GM21515 (cell line): ENCODE measurements at regions not wholly inside any gene's neighbourhood (a gene's known extent, or its start where the extent isn't known, plus 50 kb on each side); places are given as distances from the start of the nearest gene placed in this dataset.

ENCODE experiments used
- ATAC-seq: cut with Tn5 transposase; IDR thresholded peaks from one replicate; pipeline ENCODE4 v1.9.1; 2021; ENCODE audit not compliant: unreplicated experiment

GRCh38 chr11:25943777-25944661, 387.9 kb upstream of the ANO3 start:
- no peak for ATAC-seq

DNA sequence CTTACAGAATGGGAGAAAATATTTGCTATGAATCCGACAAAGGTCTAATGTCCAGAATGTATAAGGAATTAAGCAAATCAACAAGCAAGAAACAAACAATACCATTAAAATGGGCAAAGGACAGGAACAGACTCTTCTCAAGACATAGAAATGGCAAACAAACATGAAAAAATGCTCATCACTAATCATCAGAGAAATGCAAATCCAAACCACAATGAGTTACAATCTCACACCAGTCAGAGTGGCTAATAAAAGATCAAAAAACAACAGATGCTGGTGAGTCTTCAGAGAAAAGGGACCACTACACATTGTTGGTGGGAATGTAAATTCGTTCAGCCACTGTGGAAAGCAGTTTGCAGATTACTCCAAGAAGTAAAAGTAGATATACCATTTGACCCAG, 382.0 kb upstream of the ANO3 start:
- no peak for ATAC-seq

GRCh38 chr11:25953006-25953405, 378.9 kb upstream of the ANO3 start:
- no peak for ATAC-seq

DNA sequence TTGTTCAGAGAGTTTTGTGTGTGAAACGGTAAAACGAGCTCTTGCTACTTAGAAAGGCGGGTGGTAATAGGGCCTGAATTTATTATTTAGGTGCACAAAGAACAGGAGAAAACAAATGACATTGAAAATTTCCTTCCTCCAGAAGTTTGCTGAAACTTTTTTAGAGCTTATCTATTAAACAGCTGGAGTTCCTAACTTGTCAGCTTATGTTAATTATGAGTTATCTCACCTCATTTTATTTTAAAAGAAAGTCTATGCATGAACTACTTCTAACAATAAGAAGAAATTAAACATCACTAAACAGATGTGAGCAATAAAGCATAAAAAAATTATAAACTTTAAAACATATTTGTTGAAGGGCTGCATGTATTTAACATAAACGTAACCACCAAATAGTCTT, 373.9 kb upstream of the ANO3 start:
- no peak for ATAC-seq

- no peak for ATAC-seq
These were observed 370.4 kb upstream of the ANO3 start for GRCh38 chr11:25961539-25961938.

DNA sequence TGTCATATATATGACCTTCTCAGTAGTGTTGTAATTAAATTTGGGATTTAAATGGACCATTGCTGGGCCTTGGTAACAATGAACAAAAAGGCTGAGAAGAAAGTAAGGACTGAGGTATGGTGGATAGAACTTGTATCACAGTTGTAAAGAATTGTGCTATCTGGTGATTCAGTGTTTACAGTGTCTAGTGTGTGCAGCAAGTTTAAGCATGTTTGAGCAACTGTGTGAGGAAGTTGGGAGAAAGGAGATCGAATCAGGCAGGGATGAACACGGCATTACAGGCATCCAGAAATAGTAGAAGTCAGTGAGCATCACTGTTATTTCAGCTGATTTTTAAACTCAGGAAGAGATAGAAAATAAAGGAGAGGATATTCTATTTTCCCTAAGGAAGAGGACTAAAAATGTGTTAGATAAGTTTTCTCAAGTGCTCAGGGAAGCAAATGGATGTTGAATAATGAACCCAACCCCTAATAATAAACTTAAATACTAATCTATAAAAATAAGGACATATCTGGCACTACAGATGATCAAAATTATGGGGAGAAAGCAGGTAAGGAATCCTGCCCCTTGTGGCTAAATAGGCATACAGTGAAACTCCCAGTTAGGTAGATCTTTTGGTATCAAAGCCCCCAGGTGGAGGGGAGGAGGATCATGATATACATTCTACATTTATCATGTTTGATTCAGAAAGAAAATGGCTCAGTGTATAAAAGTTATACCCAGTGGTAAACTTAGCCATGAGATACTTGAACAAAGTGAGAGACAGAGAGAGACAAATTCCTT, 361.0 kb upstream of the ANO3 start:
- ATAC-seq, result no peak

GRCh38 chr11:25980091-25980490, 351.8 kb upstream of the ANO3 start:
- no peak for ATAC-seq

DNA sequence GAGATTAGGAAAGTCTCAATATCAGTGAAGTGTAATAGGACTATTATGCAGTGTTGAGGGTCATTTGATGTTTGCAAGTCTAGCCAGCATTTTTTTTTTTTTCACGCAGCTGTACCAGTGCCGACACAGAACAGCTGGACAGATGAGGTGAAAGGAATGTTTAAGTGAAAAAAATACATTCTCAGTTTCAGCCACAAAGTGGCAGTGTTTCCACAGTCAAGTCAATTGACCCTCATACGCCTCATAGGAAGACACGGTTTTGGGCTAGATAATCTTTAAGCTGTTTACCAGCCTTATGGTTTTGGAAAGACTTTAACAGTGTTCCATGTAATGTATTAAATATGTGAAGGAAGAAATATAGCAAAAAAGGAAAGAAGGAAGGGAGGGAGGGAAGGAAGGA, 349.9 kb upstream of the ANO3 start:
- ATAC-seq, result peak; percentile 92

DNA sequence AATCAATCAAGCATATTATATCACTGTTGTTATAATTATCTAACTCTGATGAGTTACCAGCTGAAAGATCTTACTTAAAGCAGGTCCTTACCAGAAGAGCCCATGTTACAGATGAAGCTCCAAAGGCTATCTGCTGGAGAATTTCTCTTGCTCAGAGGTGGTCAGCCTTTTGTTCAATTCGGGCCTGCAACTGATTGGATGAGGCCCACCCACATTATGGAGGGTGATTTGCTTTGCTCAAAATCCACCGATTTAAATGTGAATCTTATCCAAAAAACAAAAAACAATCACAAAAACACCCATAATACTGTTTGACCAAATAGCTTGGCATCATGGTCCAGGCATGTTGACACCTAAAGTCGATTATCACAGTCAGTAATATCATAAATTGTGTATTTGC, 348.6 kb upstream of the ANO3 start:
- no peak for ATAC-seq

DNA sequence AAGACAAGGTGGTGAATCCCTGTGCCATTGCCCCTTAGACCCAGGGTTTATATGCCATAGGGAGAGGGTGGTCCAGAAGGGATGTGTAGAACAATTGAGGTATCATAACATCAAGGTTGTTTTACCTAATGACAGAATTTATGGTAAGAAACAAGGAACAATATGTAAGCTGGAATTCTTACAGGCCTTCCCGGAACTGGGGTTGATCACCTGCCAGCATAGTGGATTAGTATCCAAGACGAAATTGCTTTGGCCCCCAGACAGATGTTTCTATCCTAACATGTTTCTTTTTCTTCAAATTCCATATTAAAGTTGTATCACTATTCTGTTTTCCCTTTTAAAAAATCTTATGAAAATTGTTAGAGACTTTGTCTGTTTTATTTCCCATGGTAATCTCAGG, 343.8 kb upstream of the ANO3 start:
- ATAC-seq, result no peak

GRCh38 chr11:25990406-25990805, 341.5 kb upstream of the ANO3 start:
- no peak for ATAC-seq

- no peak for ATAC-seq
These were observed 340.5 kb upstream of the ANO3 start for GRCh38 chr11:25991476-25991875.

DNA sequence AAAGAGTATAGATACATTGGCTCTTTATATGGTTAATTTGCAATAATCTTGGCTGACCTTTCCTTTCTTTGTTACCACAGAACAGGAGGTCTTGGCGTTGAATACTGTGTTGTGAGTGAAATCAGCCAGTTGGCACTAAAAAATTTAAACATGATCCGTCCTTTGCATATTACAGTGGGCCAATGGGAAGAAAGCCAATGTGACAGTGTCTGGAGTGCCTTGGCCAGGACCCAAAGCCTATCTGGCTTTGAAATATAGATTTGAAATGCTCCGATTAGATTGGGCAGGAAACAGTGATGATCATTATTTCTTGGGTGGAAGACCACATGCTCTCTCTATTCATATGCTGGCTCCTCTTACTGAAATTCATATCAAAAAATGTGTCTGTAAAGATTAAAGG, 339.6 kb upstream of the ANO3 start:
- no peak for ATAC-seq

GRCh38 chr11:25993016-25993415, 338.9 kb upstream of the ANO3 start:
- ATAC-seq, result no peak

DNA sequence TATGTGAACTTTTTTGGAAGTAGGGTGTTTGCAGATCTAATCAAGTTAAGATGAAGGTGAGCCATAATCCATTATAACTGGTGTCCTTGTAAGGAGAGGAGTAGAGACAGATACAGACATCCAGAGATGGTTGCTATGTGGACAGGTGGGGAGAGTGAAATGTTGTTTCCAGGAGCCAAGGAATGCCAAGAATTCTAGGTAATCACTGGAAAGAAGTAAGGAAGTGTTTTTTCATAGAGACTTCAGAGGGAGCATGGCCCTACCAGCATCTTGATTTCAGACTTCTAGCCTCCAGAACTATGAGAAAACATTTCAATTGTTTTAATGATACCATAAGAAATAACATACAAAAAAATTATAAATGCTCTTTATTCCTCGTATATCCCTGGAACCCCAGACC, 320.5 kb upstream of the ANO3 start:
- no peak for ATAC-seq

- no peak for ATAC-seq
These were observed 317.3 kb upstream of the ANO3 start for GRCh38 chr11:26014456-26015115.

DNA sequence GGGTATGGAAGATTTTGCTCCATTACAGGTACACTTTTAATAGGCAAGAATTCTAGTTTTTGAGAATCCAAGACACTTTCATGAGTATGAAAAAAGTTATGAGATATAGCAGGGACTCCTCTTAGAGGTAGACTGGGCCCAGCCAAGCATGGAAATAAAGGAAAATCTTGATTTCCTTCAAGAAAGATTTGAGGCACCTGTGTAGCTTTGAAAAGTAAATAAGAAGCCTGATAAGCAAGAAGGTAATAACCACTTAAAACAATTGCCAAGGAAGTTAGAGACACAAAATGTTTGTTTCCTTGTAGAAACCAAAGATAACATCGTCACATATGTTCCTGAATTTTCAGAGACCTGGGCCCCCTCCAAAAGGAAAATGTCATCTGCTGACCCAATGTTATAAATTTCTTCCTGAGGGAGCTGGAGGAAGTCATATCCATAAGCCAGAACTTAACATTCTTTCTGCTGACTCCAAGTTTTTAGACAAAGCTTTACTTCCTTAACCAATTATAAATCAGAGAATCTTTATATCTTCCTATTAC, 314.5 kb upstream of the ANO3 start:
- ATAC-seq, result no peak

- no peak for ATAC-seq
These were observed 314.0 kb upstream of the ANO3 start for GRCh38 chr11:26017903-26018302.

GRCh38 chr11:26018336-26018735, 313.6 kb upstream of the ANO3 start:
- ATAC-seq, result no peak

- no peak for ATAC-seq
These were observed 312.5 kb upstream of the ANO3 start for GRCh38 chr11:26019386-26019785.

DNA sequence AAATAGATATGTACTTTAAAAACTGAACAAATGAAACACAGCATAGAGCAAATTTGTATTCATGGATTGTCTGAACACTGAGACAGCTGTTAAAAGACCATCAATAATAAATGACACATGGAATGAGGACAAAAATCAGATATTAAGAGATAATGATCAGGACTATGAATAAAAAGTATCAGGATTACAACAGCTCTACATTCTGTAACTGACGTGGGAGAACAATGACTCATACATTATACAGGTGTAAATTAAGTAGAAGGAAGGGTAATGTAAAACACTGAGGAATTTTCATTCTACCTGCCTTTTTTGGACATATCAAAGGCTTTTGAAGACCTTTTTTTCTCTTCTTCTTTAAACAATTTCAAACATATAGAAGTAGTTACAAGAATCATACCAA, 310.9 kb upstream of the ANO3 start:
- ATAC-seq, result no peak

DNA sequence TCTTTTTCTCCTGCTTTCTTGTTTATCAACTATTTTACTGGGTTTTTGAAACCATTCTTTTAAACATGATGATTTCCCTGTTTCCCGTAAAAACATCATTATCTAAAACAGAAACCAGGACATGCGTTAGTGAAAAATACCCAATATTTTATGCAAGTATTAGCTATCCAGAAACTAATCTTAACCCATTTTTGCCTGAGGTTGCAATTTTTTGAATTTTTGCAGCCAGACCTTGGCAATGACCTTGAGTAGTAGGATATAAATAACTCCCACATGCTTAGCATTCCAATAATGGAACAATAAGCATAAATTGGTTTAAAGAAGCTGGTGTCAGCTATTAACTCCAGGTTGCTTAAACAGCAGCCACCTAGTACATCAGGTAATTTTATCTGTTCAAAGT, 308.9 kb upstream of the ANO3 start:
- no peak for ATAC-seq
